Thyroid gland (tissue), 4 donors: ENCODE measurements at regions not wholly inside any gene's neighbourhood (a gene's known extent, or its start where the extent isn't known, plus 50 kb on each side); places are given as distances from the start of the nearest gene placed in this dataset.

Experiments
- CTCF ChIP-seq, 6 experiments: fragments of 200-600 bp in 3 of 6; fragments of 450-650 bp in 3 of 6; sonication (generic) in 3 of 6; IDR thresholded peaks; one replicate each; pipeline ENCODE4 v1.5.1; 2016 to 2019; ENCODE audit warnings: antibody characterized with exemption in 6 of 6, mild to moderate bottlenecking in 2 of 6, inconsistent platforms in 1 of 6, moderate library complexity in 1 of 6
- POLR2A ChIP-seq, 2 donors: fragments of 450-650 bp; IDR thresholded peaks; one replicate each; pipeline ENCODE4 v1.6.1; 2017; ENCODE audit warnings: antibody characterized with exemption in 2 of 2, mild to moderate bottlenecking in 2 of 2, moderate library complexity in 1 of 2

GRCh38 chr9:86526021-86526420 lies 171.8 kb upstream of the TUT7 start:
- TF ChIP-seq CTCF (IDR thresholded peaks at IDR 0.05) = no peak
- TF ChIP-seq POLR2A (IDR thresholded peaks at IDR 0.05) = no peak
